Lower leg skin (tissue), 4 donors: ENCODE measurements at regions not wholly inside any gene's neighbourhood (a gene's known extent, or its start where the extent isn't known, plus 50 kb on each side); places are given as distances from the start of the nearest gene placed in this dataset.
"Not testable (repeated sequence)": the region's sequence is repeated elsewhere in the genome, so short reads cannot be mapped to it uniquely, and the experiment has no call there.

Experiments
- DNase-seq, 2 donors: peaks; one replicate each; pipeline ENCODE4 v3.0.0-alpha.2; 2019; ENCODE audit warnings: low spot score in 2 of 2
- H3K4me3 ChIP-seq: fragments of 200-600 bp; sonication (generic); 2 replicates; pipeline ENCODE4 v1.5.1; 2017; ENCODE audit warnings: mild to moderate bottlenecking, low read depth; ENCODE audit not compliant: poor library complexity, severe bottlenecking
- POLR2A ChIP-seq, 2 donors: fragments of 450-650 bp; IDR thresholded peaks; one replicate each; pipeline ENCODE4 v1.6.1; 2016 to 2017; ENCODE audit warnings: antibody characterized with exemption in 2 of 2, mild to moderate bottlenecking in 1 of 2, moderate library complexity in 1 of 2
- WGBS, 2 donors: methylation state at CpG; one replicate each; pipeline ENCODE4 v1.1.5; 2018; 5-methylcytosine and 5-hydroxymethylcytosine counted together
- intact Hi-C: fragments of 100-400 bp; cut with DNase I; formaldehyde crosslinking; loops from one replicate; pipeline ENCODE4 v1.15.0; 2023; ENCODE audit warnings: low total_unique reads
- TF ChIP-seq, protein P1 (sequence below), 3 donors: fragments of 450-650 bp; IDR thresholded peaks; one replicate each; pipeline ENCODE4 v1.5.1; 2016; ENCODE audit warnings: antibody characterized with exemption in 3 of 3, mild to moderate bottlenecking in 3 of 3, moderate library complexity in 2 of 3

DNA sequence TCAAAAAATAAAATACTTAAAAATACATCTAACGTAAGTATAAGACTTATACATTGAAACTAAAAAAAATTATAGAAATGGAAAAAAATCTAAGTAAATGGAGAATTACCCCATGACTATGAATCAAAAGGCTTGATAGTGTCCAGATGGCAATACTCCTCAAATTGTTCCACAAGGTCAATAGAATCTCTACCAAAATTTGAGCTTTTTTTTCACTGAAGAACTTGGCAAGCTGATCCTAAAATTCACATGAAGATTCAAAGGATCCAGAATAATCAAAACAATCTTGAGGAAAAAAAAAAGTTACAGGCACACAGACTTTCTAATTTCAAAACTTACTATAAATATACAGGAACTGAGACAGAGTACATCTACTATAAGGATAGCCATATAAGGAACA, 448.4 kb upstream of the CDH11 start:
- no peak for DNase-seq
- H3K4me3 ChIP-seq = no peak overlapping the region
- intact Hi-C loops = no loop called here
- 66 to 67% methylated on average over 1 of the region's 1 CpG for WGBS, 2 donors
- TF ChIP-seq, protein P1, sequence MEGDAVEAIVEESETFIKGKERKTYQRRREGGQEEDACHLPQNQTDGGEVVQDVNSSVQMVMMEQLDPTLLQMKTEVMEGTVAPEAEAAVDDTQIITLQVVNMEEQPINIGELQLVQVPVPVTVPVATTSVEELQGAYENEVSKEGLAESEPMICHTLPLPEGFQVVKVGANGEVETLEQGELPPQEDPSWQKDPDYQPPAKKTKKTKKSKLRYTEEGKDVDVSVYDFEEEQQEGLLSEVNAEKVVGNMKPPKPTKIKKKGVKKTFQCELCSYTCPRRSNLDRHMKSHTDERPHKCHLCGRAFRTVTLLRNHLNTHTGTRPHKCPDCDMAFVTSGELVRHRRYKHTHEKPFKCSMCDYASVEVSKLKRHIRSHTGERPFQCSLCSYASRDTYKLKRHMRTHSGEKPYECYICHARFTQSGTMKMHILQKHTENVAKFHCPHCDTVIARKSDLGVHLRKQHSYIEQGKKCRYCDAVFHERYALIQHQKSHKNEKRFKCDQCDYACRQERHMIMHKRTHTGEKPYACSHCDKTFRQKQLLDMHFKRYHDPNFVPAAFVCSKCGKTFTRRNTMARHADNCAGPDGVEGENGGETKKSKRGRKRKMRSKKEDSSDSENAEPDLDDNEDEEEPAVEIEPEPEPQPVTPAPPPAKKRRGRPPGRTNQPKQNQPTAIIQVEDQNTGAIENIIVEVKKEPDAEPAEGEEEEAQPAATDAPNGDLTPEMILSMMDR (IDR thresholded peaks at IDR 0.05) = no peak
- no peak for TF ChIP-seq POLR2A (IDR thresholded peaks at IDR 0.05)

DNA sequence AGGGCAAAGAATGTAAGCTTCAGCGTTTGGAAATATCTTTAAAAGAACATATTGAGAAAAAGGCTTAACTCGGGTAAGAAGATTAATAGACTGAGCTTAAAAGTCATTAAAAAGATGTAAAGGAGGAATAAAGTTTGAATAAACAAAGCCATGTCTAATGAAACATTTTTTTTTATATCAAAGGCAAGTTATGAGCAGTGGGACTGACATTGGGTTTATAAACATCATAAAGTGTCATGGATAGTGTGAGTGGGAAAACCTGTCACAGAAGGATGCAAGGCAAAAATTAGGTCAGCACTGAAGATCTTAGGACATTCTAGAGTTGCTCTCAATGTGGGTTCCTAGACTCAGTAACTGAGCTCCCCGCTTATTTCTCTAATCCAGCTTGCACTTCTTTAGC, 438.0 kb upstream of the CDH11 start:
- H3K4me3 ChIP-seq = no peak overlapping the region
- DNase-seq = no peak
- TF ChIP-seq, protein P1 (IDR thresholded peaks at IDR 0.05) = no peak
- no peak for TF ChIP-seq POLR2A (IDR thresholded peaks at IDR 0.05)
- intact Hi-C loops = no loop called here
- 90 to 91% methylated on average over 3 of the region's 3 CpGs for WGBS, 2 donors

DNA sequence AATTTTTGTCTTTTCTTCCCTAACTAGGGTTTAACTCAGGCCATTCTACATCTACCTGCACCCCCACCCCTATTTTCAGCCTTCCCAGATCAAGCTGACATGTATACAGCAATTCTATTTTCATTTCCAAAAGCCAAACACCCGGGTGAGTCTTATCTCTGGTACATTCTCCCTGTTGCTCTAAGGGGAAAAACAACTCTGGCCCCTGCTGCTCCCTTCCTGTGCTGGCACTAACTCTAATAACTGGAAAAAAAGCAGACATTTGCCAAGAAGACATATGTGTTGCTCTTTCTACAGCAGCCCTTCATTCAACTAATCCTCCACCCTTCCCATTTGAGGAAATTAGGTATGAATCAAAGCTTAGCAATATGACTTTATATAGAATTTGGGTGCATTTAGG, 427.8 kb upstream of the CDH11 start:
- 32 to 35% methylated on average over 1 of the region's 1 CpG for WGBS, 2 donors
- H3K4me3 ChIP-seq, DNase-seq, intact Hi-C loops: not testable (repeated sequence)

DNA sequence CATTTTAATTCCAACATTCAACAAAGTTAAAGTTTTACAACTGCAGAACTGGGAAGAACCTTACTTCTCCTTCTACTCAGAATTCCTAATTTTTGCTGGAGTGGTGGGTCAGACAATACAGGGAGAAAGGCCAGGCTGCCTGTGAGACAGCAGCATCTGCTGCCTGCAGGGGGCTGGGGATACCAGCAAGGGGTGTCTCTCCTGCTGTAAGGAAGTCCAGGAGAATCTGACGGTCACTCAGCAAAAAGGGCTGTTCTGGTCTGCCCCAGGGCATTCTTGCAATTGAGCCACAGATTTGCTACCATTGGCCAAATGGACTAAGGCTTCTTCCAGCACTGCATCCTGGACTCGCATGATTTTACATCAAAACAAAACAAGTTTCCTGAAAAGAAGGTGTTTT, 426.6 kb upstream of the CDH11 start:
- TF ChIP-seq, protein P1 (IDR thresholded peaks at IDR 0.05) = no peak
- TF ChIP-seq POLR2A (IDR thresholded peaks at IDR 0.05) = no peak
- H3K4me3 ChIP-seq = no peak overlapping the region
- 74 to 77% methylated on average over 2 of the region's 2 CpGs for WGBS, 2 donors
- intact Hi-C loops = no loop called here
- DNase-seq = no peak

DNA sequence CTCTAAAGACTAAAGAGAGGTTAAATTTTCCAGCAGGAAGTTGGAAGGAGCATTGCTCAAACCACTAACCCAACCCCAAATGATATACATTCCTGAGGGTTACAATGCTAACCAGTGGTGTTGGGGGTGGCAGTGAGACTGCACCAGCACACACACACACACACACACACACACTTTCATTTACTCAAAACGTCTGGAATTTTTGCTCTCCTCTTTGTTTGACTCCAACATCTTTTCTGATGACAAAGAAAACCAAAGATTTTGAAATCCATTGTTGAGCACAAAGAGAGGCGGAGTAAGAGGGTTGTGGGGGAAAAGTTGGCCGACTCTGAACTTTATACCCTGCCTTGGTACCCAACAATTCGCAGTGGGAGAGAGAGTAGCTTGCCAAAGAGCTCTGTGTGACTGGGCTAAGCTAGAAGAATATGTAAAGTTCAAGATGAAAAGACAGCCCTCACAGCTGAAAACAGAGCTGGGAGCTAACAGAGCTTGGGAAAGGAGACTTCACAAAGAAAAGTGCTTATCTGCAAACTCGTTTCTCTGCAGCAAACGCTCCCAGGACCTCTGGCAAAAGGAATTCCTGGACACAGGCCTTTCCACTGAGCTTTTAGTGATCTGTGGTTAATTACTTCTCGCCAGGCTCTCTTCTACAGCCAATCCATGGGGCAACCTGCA, 426.0 kb upstream of the CDH11 start:
- WGBS, 2 donors = 37% methylated on average over 7 of the region's 7 CpGs
- intact Hi-C loops = no loop called here
- no peak overlapping the region for H3K4me3 ChIP-seq
- TF ChIP-seq POLR2A (IDR thresholded peaks at IDR 0.05) = no peak
- TF ChIP-seq, protein P1 (IDR thresholded peaks at IDR 0.05) = no peak
- no peak for DNase-seq

DNA sequence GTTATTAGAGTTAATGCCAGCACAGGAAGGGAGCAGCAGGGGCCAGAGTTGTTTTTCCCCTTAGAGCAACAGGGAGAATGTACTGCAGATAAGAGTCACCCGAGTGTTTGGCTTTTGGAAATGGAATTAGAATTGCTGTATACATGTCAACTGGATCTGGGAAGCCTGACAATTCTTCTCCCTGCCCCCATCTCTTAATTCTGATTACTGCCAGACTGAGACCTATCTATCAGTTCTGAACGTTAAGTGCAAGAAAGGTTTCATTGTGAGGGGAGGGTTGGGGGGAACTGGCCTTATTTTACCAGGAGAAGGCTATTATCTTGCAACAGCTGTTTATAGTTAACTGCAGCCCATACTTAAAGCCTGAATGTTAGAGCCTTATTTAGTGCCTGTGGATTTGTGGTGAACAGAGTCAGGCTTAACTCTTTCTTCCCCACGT, 424.5 kb upstream of the CDH11 start:
- no peak overlapping the region for H3K4me3 ChIP-seq
- TF ChIP-seq, protein P1 (IDR thresholded peaks at IDR 0.05) = no peak
- TF ChIP-seq POLR2A (IDR thresholded peaks at IDR 0.05) = no peak
- DNase-seq = no peak
- intact Hi-C loops = no loop called here
- WGBS, 2 donors = 14 to 15% methylated on average over 3 of the region's 3 CpGs
